HCT116 (cell line): ENCODE measurements at regions not wholly inside any gene's neighbourhood (a gene's known extent, or its start where the extent isn't known, plus 50 kb on each side); places are given as distances from the start of the nearest gene placed in this dataset.

Experiments
- ATAC-seq: fragments of 200-7000 bp; cut with Tn5 transposase; 2 replicates; pipeline ENCODE4 v1.9.1; 2020; ENCODE audit warnings: mild to moderate bottlenecking, moderate library complexity
- BruUV-seq: library from RNA; stranded (reverse); fragments of 400-500 nt; replicated peaks from 2 replicates; lab custom pipeline; 2021; lab: Mats Ljungman, UMichigan
- CTCF ChIA-PET: fragments of 300-600 bp; sonication (Branson Sonifier 250); formaldehyde crosslinking; loops from one replicate; lab custom pipeline; 2021; ENCODE audit warnings: antibody characterized with exemption; lab: Charles Lee
- POLR2A ChIA-PET: fragments of 300-600, 350-600 bp; sonication (Branson Sonifier 250); formaldehyde crosslinking; loops from one replicate; lab custom pipeline; 2021; ENCODE audit warnings: antibody characterized with exemption; lab: Charles Lee
- RAD21 ChIA-PET, 2 experiments: fragments of 300-600 bp; sonication (Branson Sonifier 250); formaldehyde crosslinking; loops; one replicate each; lab custom pipeline; 2023; ENCODE audit warnings: low total read pairs in 2 of 2; ENCODE audit not compliant: uncharacterized antibody in 2 of 2, unreplicated experiment in 2 of 2, low non-redundant PET in 1 of 2; lab: Charles Lee
- DNase-seq: peaks from one replicate; pipeline ENCODE4 v3.0.0-alpha.2; 2010; ENCODE audit warnings: low read depth, low spot score
- H2AFZ ChIP-seq: fragments of 200-600 bp; shearing (Covaris generic), sonication (generic); 2 replicates; pipeline ENCODE4 v1.6.1; 2017; ENCODE audit warnings: low read depth, mixed run types, mixed read lengths, antibody characterized with exemption, low read length; ENCODE audit not compliant: poor library complexity, severe bottlenecking
- H3K27ac ChIP-seq: 2 replicates; pipeline ENCODE4 v1.5.1; 2012; ENCODE audit warnings: low read depth, low read length
- H3K27me3 ChIP-seq: fragments of 200-600 bp; sonication (generic); 2 replicates; pipeline ENCODE4 v1.6.1; 2016; ENCODE audit warnings: mixed run types, low read length, mixed read lengths; ENCODE audit not compliant: insufficient read depth
- H3K36me3 ChIP-seq, 2 experiments: fragments of 200-500 bp in 1 of 2; fragments of 200-600 bp in 1 of 2; sonication (Bioruptor generic) in 1 of 2; sonication (generic) in 1 of 2; 2 replicates each; pipeline versions ENCODE4 v1.5.1 to v1.6.1; 2014 to 2016; ENCODE audit warnings: low read length in 2 of 2, inconsistent platforms in 1 of 2, mixed read lengths in 1 of 2, mixed run types in 1 of 2; ENCODE audit not compliant: insufficient read depth in 2 of 2, control insufficient read depth in 1 of 2
- H3K4me1 ChIP-seq, 2 experiments: fragments of 200-600 bp in 1 of 2; sonication (generic) in 1 of 2; 2 replicates each; pipeline versions ENCODE4 v1.5.1 to v1.6.1; 2012 to 2017; ENCODE audit warnings: low read length in 2 of 2, inconsistent platforms in 1 of 2, mild to moderate bottlenecking in 1 of 2, mixed read lengths in 1 of 2, mixed run types in 1 of 2, moderate library complexity in 1 of 2; ENCODE audit not compliant: insufficient read depth in 2 of 2, control insufficient read depth in 1 of 2
- H3K4me2 ChIP-seq: fragments of 200-600 bp; sonication (generic); 2 replicates; pipeline ENCODE4 v1.6.1; 2017; ENCODE audit warnings: mixed run types, low read length, mixed read lengths
- H3K4me3 ChIP-seq, 2 experiments: fragments of 200-600 bp in 1 of 2; sonication (generic) in 1 of 2; replicated peaks in 1 of 2; 2 replicates each; pipeline ENCODE4 v1.5.1; 2011 to 2016; ENCODE audit warnings: low read length in 2 of 2, control low read depth in 1 of 2, low read depth in 1 of 2, mild to moderate bottlenecking in 1 of 2, mixed read lengths in 1 of 2, mixed run types in 1 of 2
- H3K79me2 ChIP-seq: fragments of 200-600 bp; sonication (generic); 2 replicates; pipeline ENCODE4 v1.6.1; 2017; ENCODE audit warnings: mild to moderate bottlenecking, mixed run types, low read length, moderate library complexity, mixed read lengths; ENCODE audit not compliant: insufficient read depth
- H3K9ac ChIP-seq: fragments of 200-600 bp; sonication (generic); 2 replicates; pipeline ENCODE4 v1.6.1; 2016; ENCODE audit warnings: low read length, mixed read lengths
- H3K9me2 ChIP-seq: fragments of 200-600 bp; sonication (generic), shearing (Covaris generic); 2 replicates; pipeline ENCODE4 v1.6.1; 2017; ENCODE audit warnings: mixed run types, mild to moderate bottlenecking, moderate library complexity; ENCODE audit not compliant: insufficient read depth
- H3K9me3 ChIP-seq, 2 experiments: fragments of 200-500 bp in 1 of 2; fragments of 200-600 bp in 1 of 2; sonication (Bioruptor generic) in 1 of 2; sonication (generic) in 1 of 2; 2 replicates each; pipeline ENCODE4 v1.6.1; 2014 to 2017; ENCODE audit warnings: low read length in 2 of 2, mixed read lengths in 2 of 2, inconsistent platforms in 1 of 2, low read depth in 1 of 2, mild to moderate bottlenecking in 1 of 2, mixed run types in 1 of 2, moderate library complexity in 1 of 2; ENCODE audit not compliant: control insufficient read depth in 1 of 2, insufficient read depth in 1 of 2
- H4K20me1 ChIP-seq: fragments of 200-600 bp; sonication (generic), shearing (Covaris generic); 2 replicates; pipeline ENCODE4 v1.6.1; 2017; ENCODE audit warnings: mixed run types, mild to moderate bottlenecking, moderate library complexity; ENCODE audit not compliant: insufficient read depth
- ATF3 ChIP-seq: IDR thresholded peaks from 2 replicates; pipeline ENCODE4 v1.6.1; 2012
- CBX3 ChIP-seq: IDR thresholded peaks from 2 replicates; pipeline ENCODE4 v1.6.1; 2012; ENCODE audit warnings: low read depth
- CEBPB ChIP-seq: IDR thresholded peaks from 2 replicates; pipeline ENCODE4 v1.6.1; 2012; ENCODE audit warnings: low read depth
- CTCF ChIP-seq, 3 experiments: fragments of 200-600 bp in 1 of 3; sonication (generic) in 1 of 3; IDR thresholded peaks in 2 of 3; conservative IDR thresholded peaks in 1 of 3; 2 replicates each; pipeline ENCODE4 v1.5.1; 2012 to 2017; ENCODE audit warnings: low read depth in 2 of 3, low read length in 2 of 3, antibody characterized with exemption in 1 of 3, borderline replicate concordance in 1 of 3, control low read depth in 1 of 3, mild to moderate bottlenecking in 1 of 3, mixed read lengths in 1 of 3, mixed run types in 1 of 3, moderate library complexity in 1 of 3; ENCODE audit not compliant: insufficient read depth in 1 of 3
- ELF1 ChIP-seq: IDR thresholded peaks from 2 replicates; pipeline ENCODE4 v1.6.1; 2012; ENCODE audit warnings: low read depth, borderline replicate concordance
- FOSL1 ChIP-seq: IDR thresholded peaks from 2 replicates; pipeline ENCODE4 v1.6.1; 2012; ENCODE audit warnings: low read depth
- POLR2A ChIP-seq: IDR thresholded peaks from 2 replicates; pipeline ENCODE4 v1.7.0; 2011; ENCODE audit warnings: borderline replicate concordance; ENCODE audit not compliant: insufficient read depth, insufficient read length; ENCODE audit errors: extremely low read depth
- POLR2AphosphoS5 ChIP-seq: IDR thresholded peaks from 2 replicates; pipeline ENCODE4 v1.6.1; 2011; ENCODE audit warnings: mild to moderate bottlenecking, low read depth, low read length, moderate library complexity
- RAD21 ChIP-seq: IDR thresholded peaks from 2 replicates; pipeline ENCODE4 v1.6.1; 2012; ENCODE audit warnings: low read depth, mild to moderate bottlenecking
- SIN3A ChIP-seq: IDR thresholded peaks from 2 replicates; pipeline ENCODE4 v1.6.1; 2012; ENCODE audit warnings: low read depth
- TCF7L2 ChIP-seq: IDR thresholded peaks from 2 replicates; pipeline ENCODE4 v1.7.0; 2011; ENCODE audit warnings: borderline replicate concordance, inconsistent platforms; ENCODE audit not compliant: insufficient read depth, insufficient read length; ENCODE audit errors: extremely low read depth
- ZBTB33 ChIP-seq: IDR thresholded peaks from 2 replicates; pipeline ENCODE4 v1.6.1; 2011; ENCODE audit warnings: mild to moderate bottlenecking, low read length, moderate library complexity; ENCODE audit not compliant: insufficient replicate concordance; ENCODE audit errors: extremely low read depth
- ZNF274 ChIP-seq: fragments of 200-500 bp; sonication (Bioruptor generic); IDR thresholded peaks from 2 replicates; pipeline ENCODE4 v1.6.1; 2014; ENCODE audit warnings: mild to moderate bottlenecking, low read depth, low read length, inconsistent platforms
- intact Hi-C: fragments of 100-400 bp; cut with micrococcal nuclease; formaldehyde crosslinking; loops from 2 replicates; pipeline ENCODE4 v1.10.0; 2022

- Histone ChIP-seq H4K20me1 (no peaks in the 10 kb centered on the region), H3K79me2 (no peaks in the 10 kb centered on the region), H3K27ac (no peak overlapping the region), H2AFZ (no peak overlapping the region), H3K9me3 (no peaks in the 10 kb centered on the region), H3K9me2 (no peaks in the 10 kb centered on the region), H3K9ac (no peak overlapping the region), H3K4me1 (no peaks in the 10 kb centered on the region), H3K4me3 (no peak overlapping the region), H3K36me3 (no peaks in the 10 kb centered on the region), H3K4me2 (no peak overlapping the region), H3K27me3 (no peaks in the 10 kb centered on the region)
- BruUV-seq = no TSS peak
- DNase-seq (no peak), ATAC-seq (no peak)
- RAD21 ChIA-PET = no interaction called here
- POLR2A ChIA-PET = no interaction called here
- CTCF ChIA-PET = no interaction called here
- intact Hi-C loops = no loop called here
- no peak for TF ChIP-seq CBX3
- no peak for TF ChIP-seq CEBPB
- no peak for TF ChIP-seq TCF7L2
- no peak for TF ChIP-seq RAD21
- TF ChIP-seq ELF1 = no peak
- no peak for TF ChIP-seq POLR2AphosphoS5
- no peak for TF ChIP-seq POLR2A
- no peak for TF ChIP-seq SIN3A
- TF ChIP-seq ATF3 = no peak
- TF ChIP-seq FOSL1 = no peak
- no peak for TF ChIP-seq ZNF274
- no peak for TF ChIP-seq ZBTB33
- TF ChIP-seq CTCF (IDR thresholded peaks at IDR 0.05 in 2 of 3, conservative IDR thresholded peaks at IDR 0.05 in 1 of 3; ENCODE audit: borderline replicate concordance in 1 of 3, insufficient read depth in 1 of 3, low read depth in 2 of 3, low read length in 2 of 3) = no peak
Observed at GRCh38 chr18:28522236-28522635, 345.3 kb upstream of the CDH2 start.
